ENCODE measurements at regions not wholly inside any gene's neighbourhood (a gene's known extent, or its start where the extent isn't known, plus 50 kb on each side); places are given as distances from the start of the nearest gene placed in this dataset.

DNA sequence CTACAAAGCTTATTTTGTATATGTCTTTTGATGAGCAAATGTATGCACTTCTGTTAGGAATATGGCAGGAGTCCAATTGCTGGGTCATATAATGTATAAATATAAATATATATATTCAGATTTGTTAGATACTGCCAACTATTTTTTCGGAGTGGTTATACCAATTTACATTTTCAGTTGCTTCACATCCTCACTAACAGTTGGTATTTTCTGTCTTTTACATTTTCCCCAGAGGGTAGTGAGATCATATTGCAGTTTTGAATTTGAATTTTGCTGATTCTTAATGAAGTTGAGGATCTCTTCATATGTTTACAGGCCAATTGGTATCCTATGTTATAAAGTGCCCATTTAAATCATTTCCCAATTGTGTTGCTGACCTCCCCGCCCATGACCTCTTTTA lies 139.0 kb upstream of the KCNMB2 start:
- no peak for DNase-seq

DNA sequence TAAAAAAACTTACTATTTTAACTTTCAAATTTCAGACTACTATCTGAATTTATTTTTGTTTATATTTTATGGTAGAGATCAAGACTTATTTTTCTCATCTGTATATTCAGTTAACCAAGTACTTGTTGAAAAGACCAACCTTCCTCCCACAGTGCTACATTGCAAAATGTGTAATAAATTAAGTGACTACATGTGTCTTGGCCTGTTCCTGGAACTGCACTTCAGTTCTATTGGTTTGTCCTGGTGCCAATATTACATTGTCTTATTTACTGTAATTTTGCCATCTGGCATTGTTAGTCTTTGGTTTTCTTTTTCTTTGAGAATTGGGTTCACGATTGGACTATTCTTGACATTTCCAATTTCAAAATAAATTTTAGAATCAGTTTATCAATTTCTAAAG lies 138.4 kb upstream of the KCNMB2 start:
- DNase-seq = no peak

DNA sequence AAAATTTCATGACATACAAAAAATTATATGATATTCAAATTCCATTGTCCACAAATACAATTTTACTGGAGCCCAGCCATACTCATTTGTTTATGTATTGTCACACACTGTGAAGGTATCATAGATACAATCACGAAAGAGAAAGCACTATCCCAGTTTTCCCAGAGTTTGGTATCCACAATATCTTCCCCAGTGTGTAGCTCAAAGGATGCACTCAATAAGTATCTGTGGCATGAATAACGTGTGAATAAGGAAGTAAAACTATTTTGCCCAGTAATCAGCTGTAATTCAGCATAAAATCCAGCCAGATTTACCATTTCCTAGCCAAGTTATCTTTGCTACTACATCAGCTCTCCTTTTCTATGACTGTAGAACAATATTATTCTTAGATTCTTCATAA lies 131.3 kb upstream of the KCNMB2 start:
- no peak for DNase-seq

DNA sequence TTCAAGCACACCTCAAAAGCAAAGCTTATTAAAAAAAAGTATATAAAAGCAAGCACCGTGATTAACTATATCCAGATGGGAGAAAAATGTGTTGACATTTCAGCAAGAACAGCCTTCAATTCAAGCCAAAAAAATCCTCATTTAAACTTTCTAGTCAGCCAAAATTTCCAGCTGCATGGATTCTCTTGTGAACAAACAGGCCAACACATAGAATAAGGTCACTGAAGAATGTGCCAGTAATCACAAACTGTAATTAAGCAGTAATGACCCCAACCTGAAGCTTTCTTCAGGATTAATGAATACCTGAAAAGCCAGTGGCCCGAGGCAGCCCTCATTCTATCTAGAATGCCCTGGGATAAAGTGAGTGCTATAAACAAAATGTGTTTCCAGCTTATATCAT lies 130.7 kb upstream of the KCNMB2 start:
- no peak for DNase-seq

DNA sequence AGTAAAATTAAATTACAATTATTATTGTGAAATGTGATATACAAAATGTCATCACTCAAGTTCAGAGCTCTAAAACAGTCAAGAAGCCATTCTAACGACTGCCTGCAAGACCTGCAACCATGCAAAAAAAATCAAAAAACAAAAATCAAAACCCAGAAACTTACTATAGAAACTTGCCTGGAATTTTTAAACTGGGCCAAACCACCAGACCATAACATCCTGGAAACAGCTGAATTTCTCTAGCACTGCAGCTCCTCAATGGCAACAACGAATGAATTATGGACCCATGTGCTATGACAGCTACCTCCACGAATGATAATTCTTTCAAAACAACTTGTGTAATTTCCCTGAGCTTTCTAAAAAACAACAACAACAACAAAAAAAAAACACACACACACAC lies 130.0 kb upstream of the KCNMB2 start:
- no peak for DNase-seq

DNA sequence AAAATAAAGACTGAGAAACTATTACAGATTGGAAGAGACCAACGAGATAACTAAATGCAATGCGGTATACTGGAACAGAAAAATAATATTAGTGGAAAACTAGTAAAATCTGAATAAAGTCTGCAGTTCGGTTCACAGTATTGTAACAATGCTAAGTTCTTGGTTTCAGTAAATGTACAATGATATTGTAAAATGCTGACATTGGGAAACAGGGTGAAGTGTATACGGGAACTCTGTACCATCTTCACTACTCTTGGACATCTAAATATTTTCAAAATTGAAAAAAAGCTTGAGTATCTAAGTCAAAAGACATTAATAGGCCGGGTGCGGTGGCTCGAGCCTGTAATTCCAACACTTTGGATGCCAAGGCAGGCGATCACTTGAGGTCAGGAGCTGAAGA lies 120.9 kb upstream of the KCNMB2 start:
- no peak for DNase-seq

DNA sequence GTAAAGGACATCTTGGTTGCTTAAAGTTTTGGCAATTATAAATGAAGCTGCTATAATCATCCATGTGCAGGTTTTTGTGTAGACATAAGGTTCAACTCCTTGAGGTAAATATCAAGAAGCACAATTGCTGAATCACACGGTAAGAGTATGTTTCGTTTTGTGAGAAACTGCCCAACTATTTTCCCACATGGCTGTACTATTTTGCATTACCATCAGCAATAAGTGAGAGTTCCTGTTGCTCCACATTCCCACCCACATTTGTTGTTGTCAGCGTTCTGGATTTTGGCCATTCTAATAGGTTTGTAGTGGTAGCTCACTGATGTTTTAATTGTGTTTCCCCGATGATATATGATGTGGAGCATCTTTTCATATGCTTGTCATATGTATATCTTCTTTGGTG lies 118.5 kb upstream of the KCNMB2 start:
- DNase-seq = no peak

DNA sequence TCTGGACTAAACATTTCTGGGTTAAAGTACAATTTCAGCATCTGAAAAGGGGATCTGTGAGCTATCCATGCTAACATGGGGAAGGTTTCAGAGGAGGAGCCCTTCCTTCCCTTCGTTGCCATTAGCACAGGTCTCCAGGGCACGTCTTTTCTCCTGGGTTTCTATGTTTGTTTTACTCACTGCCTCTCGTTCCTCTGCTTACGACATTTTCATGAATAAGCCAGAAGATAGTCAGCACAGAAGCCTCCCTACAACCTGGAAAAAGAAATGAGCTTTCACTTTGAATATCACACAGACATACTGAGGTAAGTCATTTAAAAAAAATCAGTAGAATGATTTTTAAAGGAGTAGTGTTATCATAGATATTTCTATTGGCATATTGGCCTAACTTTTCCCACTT lies 117.2 kb upstream of the KCNMB2 start:
- no peak for DNase-seq

DNA sequence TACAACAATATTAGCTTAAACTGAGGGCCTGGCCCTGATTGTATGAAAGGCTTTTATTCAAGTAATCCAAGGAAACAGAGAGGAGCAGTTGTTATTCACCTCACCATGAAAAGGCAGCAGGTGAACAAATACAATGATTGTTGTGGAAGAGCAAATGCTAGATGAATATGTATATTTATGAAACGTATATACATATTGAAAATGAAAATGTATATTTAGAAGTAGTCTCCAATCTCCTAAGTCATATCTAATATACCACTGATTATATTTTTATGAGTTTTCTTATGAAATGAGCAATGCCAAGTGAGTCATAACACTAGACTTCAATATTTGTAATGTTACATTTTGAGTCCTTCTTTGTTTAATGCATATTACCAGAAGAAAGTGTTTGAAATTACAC lies 116.2 kb upstream of the KCNMB2 start:
- no peak for DNase-seq

DNA sequence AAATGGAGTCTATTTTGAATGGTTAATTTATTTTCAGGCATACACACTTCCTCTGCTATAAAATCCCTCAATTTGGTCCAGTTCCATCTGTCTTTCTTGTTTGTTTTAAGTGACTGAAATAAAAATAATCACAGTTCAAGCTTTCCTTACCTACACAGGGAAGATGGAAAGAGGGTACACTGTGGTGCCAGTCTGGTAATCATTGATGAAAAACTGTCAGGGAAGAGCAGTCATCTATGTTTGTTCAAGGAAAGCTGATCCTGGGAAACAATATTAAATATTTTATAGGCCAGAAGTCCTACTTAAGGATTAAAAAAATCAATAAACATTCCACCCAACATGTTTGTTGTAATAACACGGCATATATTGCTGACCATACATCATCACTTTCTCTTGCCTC lies 115.2 kb upstream of the KCNMB2 start:
- DNase-seq = no peak

DNA sequence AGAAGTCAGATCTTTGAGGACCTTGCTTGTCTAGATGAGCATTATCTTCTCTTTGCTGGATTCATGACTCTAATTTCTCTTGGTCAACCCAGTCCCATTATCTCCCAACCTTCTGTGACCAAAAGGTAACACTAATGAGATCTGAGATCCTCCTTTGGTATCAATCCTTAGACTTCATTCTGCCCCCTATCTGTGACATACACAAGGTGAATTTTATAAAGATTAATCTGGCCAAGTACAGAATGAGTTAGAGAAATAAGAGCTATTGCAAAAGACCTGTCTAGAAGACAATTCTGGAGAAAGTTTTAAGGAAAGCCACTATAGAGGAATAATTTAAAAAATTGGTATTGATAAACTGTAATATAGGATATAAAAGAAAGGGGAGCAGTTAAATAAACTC lies 113.8 kb upstream of the KCNMB2 start:
- DNase-seq = no peak

DNA sequence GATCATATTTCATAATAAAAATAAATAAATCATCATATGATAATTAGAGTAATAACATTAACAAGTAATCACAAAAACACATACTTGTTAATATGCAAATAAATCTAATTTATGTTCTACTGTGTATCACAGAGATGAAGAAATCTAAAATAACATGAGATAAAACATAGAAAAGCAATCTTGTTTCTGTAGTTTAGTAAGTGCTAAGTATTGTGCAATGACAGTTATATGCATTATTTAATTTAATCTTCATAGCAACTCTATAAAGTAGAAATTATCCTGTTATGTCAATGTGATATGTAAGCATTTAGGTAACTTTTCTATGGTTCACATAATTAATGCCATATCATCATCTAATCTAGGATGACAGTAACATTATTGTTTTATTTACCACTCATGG lies 108.2 kb upstream of the KCNMB2 start:
- no peak for DNase-seq

DNA sequence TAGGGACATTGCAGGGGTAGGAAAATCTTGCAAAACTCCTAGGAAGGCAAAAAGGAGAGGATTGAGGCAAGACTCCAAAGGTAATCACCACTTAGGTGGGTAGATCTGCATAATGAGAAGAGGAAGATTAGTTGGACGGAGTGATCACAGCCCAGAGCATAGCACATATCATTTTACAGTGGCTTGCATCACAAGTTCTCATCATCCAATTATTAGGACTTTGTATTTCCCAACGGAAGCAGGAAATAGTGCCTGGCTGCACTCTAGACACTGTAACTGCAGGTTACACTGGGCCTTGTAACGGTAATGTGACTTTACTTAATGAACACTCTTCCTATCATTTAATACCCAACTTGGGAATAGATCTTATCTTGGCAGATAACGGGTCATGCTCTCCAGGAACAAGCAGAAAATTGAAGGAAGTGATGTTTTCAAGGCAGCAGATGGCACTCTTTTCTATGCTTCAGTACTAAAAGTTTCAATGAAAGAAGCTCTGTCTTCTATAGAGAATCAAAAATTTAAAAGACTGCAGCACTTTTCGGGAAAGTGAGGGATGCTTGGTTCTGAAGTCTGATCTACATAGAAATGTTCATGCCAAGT lies 101.9 kb upstream of the KCNMB2 start:
- no peak for DNase-seq

DNA sequence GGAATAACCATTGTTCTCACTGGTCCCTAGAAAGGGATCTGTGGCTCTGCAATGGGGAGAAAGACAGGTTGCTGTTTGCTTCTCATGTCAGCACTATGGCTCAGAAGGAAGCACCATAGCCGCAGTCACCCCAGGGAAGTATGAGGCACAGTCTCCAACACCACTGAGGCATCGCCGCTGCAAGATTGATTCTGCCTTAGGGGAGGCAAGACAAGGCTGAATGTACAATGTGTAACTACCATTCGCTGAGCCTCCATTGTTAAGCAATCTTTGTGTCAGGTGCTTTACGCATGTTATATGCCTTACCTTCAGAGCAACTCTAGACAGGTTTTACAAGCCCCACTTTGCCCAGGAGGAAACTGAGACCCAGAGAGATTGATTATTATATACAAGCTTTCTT lies 100.7 kb upstream of the KCNMB2 start:
- DNase-seq = no peak

DNA sequence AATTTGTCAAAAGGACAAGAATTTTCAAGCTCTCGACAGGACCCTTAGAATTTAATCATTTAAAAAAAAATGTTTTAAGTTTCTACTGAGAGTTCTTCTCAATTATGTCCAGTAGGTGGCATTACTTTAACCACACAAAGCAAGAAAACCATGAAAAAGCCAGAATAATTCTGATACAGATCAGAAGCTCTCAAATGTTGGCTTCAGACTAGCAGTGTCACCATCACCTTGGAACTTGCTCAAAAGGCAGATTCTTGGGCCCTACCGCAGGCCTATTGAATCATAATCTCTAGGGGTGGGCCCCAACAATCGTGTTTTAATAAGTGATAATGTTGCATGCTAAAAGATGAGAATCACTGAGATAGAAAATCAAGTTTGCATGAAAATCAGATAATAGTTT lies 99.5 kb upstream of the KCNMB2 start:
- DNase-seq = peak; percentile 46

DNA sequence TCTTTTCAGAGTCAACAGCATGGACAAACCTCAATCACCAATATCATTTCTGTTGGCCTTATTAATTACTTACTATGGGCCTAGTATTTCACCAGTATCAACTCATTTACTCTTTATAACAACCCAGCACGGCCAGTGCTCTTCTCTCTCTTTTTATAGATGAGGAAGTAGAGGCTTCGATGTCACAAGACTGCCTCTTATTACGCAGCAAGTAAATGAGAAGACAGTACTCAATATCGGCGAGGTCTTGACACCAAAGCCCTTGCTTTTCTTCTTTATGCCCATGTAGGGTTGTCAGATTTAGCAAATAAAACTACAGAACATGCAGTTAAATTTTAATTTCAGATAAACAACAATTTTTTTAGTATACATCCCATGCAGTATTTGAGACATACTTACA lies 99.0 kb upstream of the KCNMB2 start:
- DNase-seq = no peak

DNA sequence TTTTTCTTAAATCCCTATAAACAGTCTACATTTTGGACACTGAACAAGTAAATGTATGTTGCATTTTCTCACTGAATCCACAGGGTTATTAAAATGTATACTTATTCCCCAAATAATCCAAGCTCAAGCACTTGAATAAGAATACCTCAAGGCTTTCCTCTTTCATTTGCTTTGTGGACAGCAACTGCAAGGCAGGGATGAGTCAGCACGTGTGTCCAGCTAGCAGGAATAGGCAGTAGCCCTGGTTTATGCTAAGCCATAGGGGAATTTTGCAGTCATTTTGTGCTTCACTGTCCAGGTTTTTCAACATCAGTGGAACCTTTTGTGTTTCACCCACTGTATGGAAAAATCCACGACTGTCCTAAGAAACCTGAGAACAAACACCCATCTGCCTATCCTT lies 96.7 kb upstream of the KCNMB2 start:
- no peak for DNase-seq

DNA sequence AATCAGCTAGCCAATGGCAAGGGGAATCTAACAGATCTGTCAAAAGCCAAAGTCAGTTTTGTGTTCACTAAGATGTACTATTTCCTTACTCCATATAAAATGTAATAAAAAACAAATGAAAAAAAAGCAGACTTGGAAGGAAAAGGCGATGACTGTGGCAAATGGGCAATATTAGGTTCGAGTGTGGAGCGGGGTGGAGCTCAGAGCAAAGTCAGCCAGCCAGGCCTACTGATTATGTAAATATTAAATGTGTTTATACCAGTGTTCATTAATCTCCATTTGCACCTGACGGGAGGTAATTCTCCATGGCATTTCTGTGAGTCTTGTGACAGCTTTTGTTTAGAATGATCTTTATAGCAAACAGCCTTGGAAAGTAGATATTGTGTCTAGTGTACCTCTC lies 96.2 kb upstream of the KCNMB2 start:
- DNase-seq = no peak

DNA sequence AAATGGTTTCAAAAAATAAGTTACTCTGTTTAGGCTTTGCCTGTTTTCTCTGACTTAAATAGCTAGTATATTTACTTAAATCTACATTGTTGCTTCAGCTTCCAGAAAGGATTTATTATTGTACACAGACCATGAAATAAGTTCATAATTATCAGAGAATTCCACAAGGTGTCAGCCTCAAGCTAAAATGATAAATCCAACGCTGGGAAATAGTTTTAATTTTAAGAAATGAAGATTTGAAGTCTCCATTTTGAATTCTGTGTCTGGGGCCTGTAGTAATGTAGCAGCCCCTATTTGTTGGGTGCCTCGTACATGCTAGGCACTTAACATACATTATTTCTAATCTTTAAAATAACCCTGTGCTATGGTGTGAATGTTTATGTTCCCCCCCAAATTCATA lies 92.6 kb upstream of the KCNMB2 start:
- no peak for DNase-seq

DNA sequence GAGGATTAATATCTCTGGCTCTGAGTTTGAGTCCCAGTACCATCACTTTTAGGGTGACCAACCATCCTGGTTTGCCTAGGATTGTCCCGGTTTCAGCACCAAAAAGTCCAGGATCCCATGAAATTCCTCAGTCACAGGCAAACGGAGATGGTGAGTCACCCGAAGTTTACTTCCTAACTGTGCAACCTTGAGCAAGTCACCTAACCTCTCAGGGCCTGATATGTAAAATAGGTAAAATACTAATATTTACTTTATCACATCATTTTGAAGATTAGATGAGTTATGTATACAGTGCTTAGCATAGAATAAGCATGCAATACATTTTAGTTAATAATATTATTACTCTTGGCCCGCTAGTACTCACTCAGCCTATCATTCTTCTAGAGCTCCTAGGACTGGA lies 91.1 kb upstream of the KCNMB2 start:
- no peak for DNase-seq

DNA sequence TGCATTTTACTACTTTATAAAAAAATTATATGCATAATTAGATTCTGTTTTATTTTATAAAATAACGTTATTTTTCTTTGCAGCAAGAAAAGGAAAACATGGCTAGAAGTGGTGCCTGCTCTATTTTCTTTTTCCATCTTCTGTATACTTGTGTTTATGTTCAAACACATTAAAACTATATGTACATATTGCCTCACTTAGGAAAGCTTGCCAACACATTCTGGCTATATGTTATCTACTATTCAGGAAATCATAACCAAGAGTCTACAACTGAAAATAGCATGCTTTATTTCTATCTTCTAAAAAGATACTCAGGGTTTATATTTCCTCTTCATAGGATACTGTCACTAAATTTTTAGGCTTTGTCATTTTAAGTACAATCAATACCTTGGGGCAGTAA lies 90.2 kb upstream of the KCNMB2 start:
- DNase-seq = no peak

DNA sequence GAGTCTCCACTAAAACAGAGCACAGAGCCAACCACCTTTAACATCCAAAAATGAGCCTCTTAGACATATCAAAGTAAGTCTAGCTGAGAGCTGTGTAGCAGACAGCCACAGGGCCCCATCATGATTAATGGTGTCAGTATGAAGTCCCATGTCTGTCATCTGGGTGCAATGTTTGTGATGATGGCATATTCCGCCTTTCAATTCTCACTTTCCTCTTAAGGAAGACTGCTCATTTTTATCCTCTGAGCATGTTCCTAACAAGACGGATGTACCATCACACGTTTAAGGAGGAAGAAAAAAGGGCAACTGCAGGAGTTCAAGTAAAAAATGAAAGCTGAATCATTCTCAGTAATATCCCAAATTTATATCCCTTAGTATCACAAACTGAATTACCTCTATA lies 85.8 kb upstream of the KCNMB2 start:
- no peak for DNase-seq

DNA sequence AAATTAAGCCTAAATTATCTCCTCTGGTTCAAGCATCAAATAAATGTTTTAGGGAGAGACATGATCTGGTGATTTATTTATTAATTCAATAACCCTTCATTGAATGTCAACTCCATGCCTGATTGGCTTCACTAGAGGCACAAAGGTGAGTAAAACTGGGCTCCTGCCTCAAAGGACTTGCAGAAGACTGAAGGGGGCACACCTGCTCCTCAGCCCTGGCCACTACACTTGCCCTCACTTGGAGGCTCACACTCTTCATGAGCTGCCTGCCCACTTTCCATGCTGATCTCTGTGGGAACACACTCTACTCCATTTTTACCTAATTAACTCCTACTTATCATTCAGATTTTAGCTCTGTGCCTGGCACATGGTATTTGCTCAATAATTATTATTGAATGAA lies 84.4 kb upstream of the KCNMB2 start:
- DNase-seq = no peak

DNA sequence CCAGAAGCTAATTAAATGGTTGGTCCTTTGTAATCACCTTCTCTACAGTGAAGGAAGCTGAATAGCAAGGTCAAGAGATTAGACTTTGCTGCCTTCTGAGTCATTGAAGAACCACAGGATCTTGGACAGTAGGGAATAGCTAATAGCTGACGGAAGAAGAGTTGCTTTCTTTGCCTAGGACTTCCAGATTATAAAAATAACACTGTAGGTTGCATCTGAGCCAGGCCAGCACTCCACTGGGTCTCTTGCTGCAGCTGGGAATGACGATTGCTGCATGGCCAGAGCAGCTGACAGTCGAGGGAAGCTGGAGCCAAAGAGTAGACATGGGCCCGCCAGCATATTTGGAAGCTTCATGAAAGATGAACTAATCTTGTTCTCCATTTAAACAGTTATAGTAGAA lies 81.5 kb upstream of the KCNMB2 start:
- no peak for DNase-seq

DNA sequence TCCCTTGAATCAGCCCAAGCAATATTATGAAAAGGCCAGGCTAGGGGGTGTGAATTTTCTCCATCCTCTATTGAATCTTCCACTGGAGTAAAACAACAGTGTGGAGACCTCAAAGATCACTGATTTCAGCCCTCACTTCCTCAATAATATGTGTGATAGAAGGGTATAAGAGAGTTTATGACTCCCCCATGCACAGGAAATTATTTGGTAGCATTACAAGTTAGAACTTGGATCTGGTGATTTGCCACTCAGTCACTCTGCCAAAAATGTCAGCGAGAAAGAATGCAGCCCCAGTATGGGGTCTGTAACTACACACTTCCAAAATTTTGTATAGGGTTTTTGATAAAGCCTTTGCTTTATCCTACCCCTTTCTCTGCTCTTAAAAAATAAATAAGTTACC lies 81.0 kb upstream of the KCNMB2 start:
- no peak for DNase-seq

DNA sequence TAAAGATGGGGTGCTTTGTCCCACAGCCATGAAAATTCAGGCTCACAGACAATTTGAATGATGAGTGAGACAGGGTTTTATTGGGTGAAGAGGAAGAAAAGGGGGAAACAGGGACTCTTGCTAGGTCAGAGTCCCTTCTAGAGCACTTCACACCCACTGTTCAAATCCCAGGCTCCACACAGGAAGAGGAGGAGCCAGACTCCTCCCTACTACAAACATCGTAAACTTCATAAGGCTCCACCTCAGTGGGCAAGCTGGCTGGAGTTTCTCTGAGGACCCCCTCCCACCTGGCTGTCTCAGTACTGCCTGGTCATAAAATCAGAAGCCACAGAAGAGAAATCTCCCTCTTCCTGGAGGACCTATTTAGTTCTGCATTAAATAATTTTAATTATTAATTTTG lies 80.3 kb upstream of the KCNMB2 start:
- DNase-seq = no peak
